ENCODE measurements at regions not wholly inside any gene's neighbourhood (a gene's known extent, or its start where the extent isn't known, plus 50 kb on each side); places are given as distances from the start of the nearest gene placed in this dataset.

GRCh38 chr1:61604684-61605083 lies 120.3 kb downstream of the TM2D1 start:
- no peak overlapping the region for H2BK12ac ChIP-seq (ENCODE audit: low read depth, low read length)
- no peak overlapping the region for H3K23ac ChIP-seq (ENCODE audit: insufficient read length)
- WGBS, 2 experiments (ENCODE audit: extremely low coverage in 1 of 2, insufficient coverage in 1 of 2, insufficient read length in 1 of 2, insufficient replicate concordance in 2 of 2, low coverage in 1 of 2, low lambda C conversion rate in 2 of 2, missing lambda C conversion rate in 1 of 2): 85% methylated on average over 1 of the region's 1 CpG; no CpG with 5 or more reads in 1 of the 2 experiments
- no peak overlapping the region for H2BK5ac ChIP-seq (ENCODE audit: low read depth, low read length)
- H3K56ac ChIP-seq (replicated peaks; ENCODE audit: insufficient read length, low read depth, low read length): no peak overlapping the region
- peaks cover 0 to 8% (median 0%) of the 10 kb centered on the region in 4 experiments; a peak in 2 of 7 replicates for H3K4me1 ChIP-seq (replicated peaks in 1 of 4; ENCODE audit: control insufficient read depth in 3 of 4, insufficient read depth in 4 of 4, low read length in 3 of 4)
- FAIRE-seq (no peak), DNase-seq (ENCODE audit: low read depth in 1 of 2, low spot score in 2 of 2) (no peak)
- H4K8ac ChIP-seq (ENCODE audit: extremely low read depth, insufficient read depth, low read length): no peak overlapping the region
- no peak overlapping the region for H3K4me2 ChIP-seq (ENCODE audit: insufficient read depth in 1 of 2, low read depth in 2 of 2, low read length in 2 of 2)
- no peaks in the 10 kb centered on the region for H3K36me3 ChIP-seq (ENCODE audit: control insufficient read depth in 2 of 4, insufficient read depth in 4 of 4, low read length in 3 of 4)
- no peak overlapping the region for H3K9ac ChIP-seq (replicated peaks in 1 of 4; ENCODE audit: extremely low read depth in 1 of 4, low read depth in 3 of 4, low read length in 3 of 4)
- ChIA-PET CTCF (ENCODE audit: partially characterized antibody) (no interaction called here), POLR2A (ENCODE audit: partially characterized antibody) (no interaction called here)
- H3K14ac ChIP-seq (ENCODE audit: insufficient read length): no peak overlapping the region
- no peaks in the 10 kb centered on the region for H3K9me3 ChIP-seq (ENCODE audit: insufficient read depth in 2 of 2, low read depth in 1 of 2, low read length in 1 of 2)
- no peak overlapping the region for H2AFZ ChIP-seq (ENCODE audit: low read length)
- no peak overlapping the region for H2BK20ac ChIP-seq (ENCODE audit: low read length)
- H3K27me3 ChIP-seq (replicated peaks in 1 of 4; ENCODE audit: control insufficient read depth in 3 of 4, extremely low read depth in 1 of 4, insufficient read depth in 3 of 4, low read length in 3 of 4): no peaks in the 10 kb centered on the region
- H2BK120ac ChIP-seq (replicated peaks; ENCODE audit: low read depth, low read length): no peak overlapping the region
- no peak overlapping the region for H2BK15ac ChIP-seq (ENCODE audit: low read length)
- no peak overlapping the region for H3K4me3 ChIP-seq (ENCODE audit: extremely low read depth in 1 of 4, insufficient read depth in 2 of 4, low read depth in 3 of 4, low read length in 4 of 4)
- no peak overlapping the region for H3K27ac ChIP-seq (ENCODE audit: low read depth, low read length)
- no peaks in the 10 kb centered on the region for H3K79me2 ChIP-seq (ENCODE audit: control insufficient read depth in 1 of 2, insufficient read depth in 2 of 2, low read length in 2 of 2)
- H4K91ac ChIP-seq (replicated peaks; ENCODE audit: insufficient read length, low read length): no peak overlapping the region
- H3K79me1 ChIP-seq (ENCODE audit: low read depth, low read length): no peaks in the 10 kb centered on the region
- H2AK5ac ChIP-seq (ENCODE audit: low read depth, low read length): no peak overlapping the region
- no peak overlapping the region for H3K18ac ChIP-seq (ENCODE audit: extremely low read depth, low read length)
- H3K4ac ChIP-seq (replicated peaks; ENCODE audit: insufficient read length, low read depth, low read length): no peak overlapping the region
- H4K20me1 ChIP-seq (replicated peaks in 1 of 2; ENCODE audit: control insufficient read depth in 1 of 2, insufficient read depth in 2 of 2, low read length in 2 of 2): no peaks in the 10 kb centered on the region
- no peaks in the 10 kb centered on the region for H3K23me2 ChIP-seq (ENCODE audit: low read depth, low read length)
- H4K5ac ChIP-seq (ENCODE audit: insufficient read length, low read depth, low read length): no peak overlapping the region
- no peak for TF ChIP-seq GTF2F1 (IDR thresholded peaks at IDR 0.05; ENCODE audit: borderline replicate concordance, low read depth, low read length)
- no peak for TF ChIP-seq ATF2 (IDR thresholded peaks at IDR 0.05; ENCODE audit: low read length)
- no peak for TF ChIP-seq SP2 (IDR thresholded peaks at IDR 0.05; ENCODE audit: low read length)
- TF ChIP-seq KDM4A (IDR thresholded peaks at IDR 0.05; ENCODE audit: low read depth, low read length, severe bottlenecking): no peak
- TF ChIP-seq MAFK (IDR thresholded peaks at IDR 0.05; ENCODE audit: low read depth, low read length): no peak
- TF ChIP-seq SP1 (IDR thresholded peaks at IDR 0.05; ENCODE audit: low read depth, low read length): no peak
- TF ChIP-seq GABPA (IDR thresholded peaks at IDR 0.05; ENCODE audit: borderline replicate concordance, insufficient read depth, low read length): no peak
- TF ChIP-seq CTBP2 (IDR thresholded peaks at IDR 0.05; ENCODE audit: borderline replicate concordance, insufficient read depth, insufficient read length, low read length): no peak
- no peak for TF ChIP-seq E2F6 (IDR thresholded peaks at IDR 0.05)
- no peak for TF ChIP-seq HDAC2 (IDR thresholded peaks at IDR 0.05; ENCODE audit: borderline replicate concordance in 1 of 2, low read depth in 2 of 2, low read length in 2 of 2)
- TF ChIP-seq NANOG (IDR thresholded peaks at IDR 0.05; ENCODE audit: insufficient read depth, low read depth, low read length, poor library complexity, severe bottlenecking): no peak
